Uterus (tissue), 3 donors: ENCODE measurements at regions not wholly inside any gene's neighbourhood (a gene's known extent, or its start where the extent isn't known, plus 50 kb on each side); places are given as distances from the start of the nearest gene placed in this dataset.

Source experiments
- DNase-seq, 2 donors: peaks; one replicate each; pipeline ENCODE4 v3.0.0-alpha.2; 2019 to 2020
- H3K27ac ChIP-seq, 2 donors: fragments of 200-600 bp; sonication (generic); 1 replicate in 1 of 2; 2 replicates in 1 of 2; pipeline ENCODE4 v1.5.1; 2016 to 2018
- H3K27me3 ChIP-seq, 2 donors: fragments of 200-600 bp; sonication (generic); one replicate each; pipeline ENCODE4 v1.5.1; 2018 to 2019; ENCODE audit warnings: control low read depth in 1 of 2
- H3K36me3 ChIP-seq, 2 donors: fragments of 200-600 bp; sonication (generic); one replicate each; pipeline ENCODE4 v1.5.1; 2019; ENCODE audit warnings: control low read depth in 1 of 2
- H3K4me1 ChIP-seq, 2 donors: fragments of 200-600 bp; sonication (generic); one replicate each; pipeline ENCODE4 v1.5.1; 2018 to 2019; ENCODE audit warnings: control low read depth in 1 of 2
- H3K4me3 ChIP-seq, 2 donors: fragments of 200-600 bp; sonication (generic); 1 replicate in 1 of 2; 2 replicates in 1 of 2; pipeline ENCODE4 v1.5.1; 2018 to 2019; ENCODE audit warnings: mild to moderate bottlenecking in 1 of 2
- H3K9me3 ChIP-seq, 2 donors: fragments of 200-600 bp; sonication (generic); one replicate each; pipeline ENCODE4 v1.5.1; 2019; ENCODE audit warnings: control low read depth in 1 of 2
- POLR2A ChIP-seq, 2 donors: fragments of 450-650 bp; IDR thresholded peaks; one replicate each; pipeline ENCODE4 v1.6.1; 2016; ENCODE audit warnings: antibody characterized with exemption in 2 of 2, mild to moderate bottlenecking in 1 of 2, moderate library complexity in 1 of 2
- intact Hi-C: fragments of 100-400 bp; cut with DNase I; formaldehyde crosslinking; loops from one replicate; pipeline ENCODE4 v1.15.1; 2023; ENCODE audit warnings: low total_unique reads
- TF ChIP-seq, protein P1 (sequence below), 4 experiments: fragments of 200-600 bp in 2 of 4; fragments of 450-650 bp in 2 of 4; sonication (generic) in 2 of 4; IDR thresholded peaks; one replicate each; pipeline ENCODE4 v1.5.1; 2016 to 2019; ENCODE audit warnings: antibody characterized with exemption in 4 of 4, mild to moderate bottlenecking in 2 of 4, moderate library complexity in 1 of 4
- donor health status: DM: yes; HTN: yes; CAD: no.

DNA sequence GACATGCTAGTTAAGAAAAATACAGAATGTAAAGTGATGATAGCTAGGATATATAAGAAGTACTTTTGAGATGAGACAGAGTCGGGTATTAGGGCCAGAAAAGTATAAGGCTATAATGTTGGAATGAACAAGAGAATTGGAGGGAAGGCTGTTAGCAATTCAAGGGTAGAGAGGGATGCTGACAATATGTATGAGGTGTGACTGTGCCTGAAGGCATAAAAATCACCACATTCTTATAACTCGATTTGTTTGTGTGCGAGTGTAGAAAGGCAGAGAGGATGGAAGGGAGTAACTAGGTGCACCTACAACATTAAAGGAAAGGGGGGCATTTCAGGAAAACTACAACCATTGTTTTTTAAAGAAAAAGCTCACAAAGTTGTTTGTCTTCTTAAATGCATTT lies 86.0 kb downstream of the FAT4 start:
- no peak overlapping the region for H3K4me3 ChIP-seq
- H3K27ac ChIP-seq: no peak overlapping the region
- no peaks in the 10 kb centered on the region for H3K9me3 ChIP-seq
- H3K4me1 ChIP-seq: peaks cover 0 to 6% of the 10 kb centered on the region in 2 donors
- no peaks in the 10 kb centered on the region for H3K36me3 ChIP-seq
- DNase-seq: no peak
- H3K27me3 ChIP-seq: no peaks in the 10 kb centered on the region
- intact Hi-C loops: no loop called here
- TF ChIP-seq, protein P1, sequence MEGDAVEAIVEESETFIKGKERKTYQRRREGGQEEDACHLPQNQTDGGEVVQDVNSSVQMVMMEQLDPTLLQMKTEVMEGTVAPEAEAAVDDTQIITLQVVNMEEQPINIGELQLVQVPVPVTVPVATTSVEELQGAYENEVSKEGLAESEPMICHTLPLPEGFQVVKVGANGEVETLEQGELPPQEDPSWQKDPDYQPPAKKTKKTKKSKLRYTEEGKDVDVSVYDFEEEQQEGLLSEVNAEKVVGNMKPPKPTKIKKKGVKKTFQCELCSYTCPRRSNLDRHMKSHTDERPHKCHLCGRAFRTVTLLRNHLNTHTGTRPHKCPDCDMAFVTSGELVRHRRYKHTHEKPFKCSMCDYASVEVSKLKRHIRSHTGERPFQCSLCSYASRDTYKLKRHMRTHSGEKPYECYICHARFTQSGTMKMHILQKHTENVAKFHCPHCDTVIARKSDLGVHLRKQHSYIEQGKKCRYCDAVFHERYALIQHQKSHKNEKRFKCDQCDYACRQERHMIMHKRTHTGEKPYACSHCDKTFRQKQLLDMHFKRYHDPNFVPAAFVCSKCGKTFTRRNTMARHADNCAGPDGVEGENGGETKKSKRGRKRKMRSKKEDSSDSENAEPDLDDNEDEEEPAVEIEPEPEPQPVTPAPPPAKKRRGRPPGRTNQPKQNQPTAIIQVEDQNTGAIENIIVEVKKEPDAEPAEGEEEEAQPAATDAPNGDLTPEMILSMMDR (IDR thresholded peaks at IDR 0.05): no peak
- TF ChIP-seq POLR2A (IDR thresholded peaks at IDR 0.05): no peak

GRCh38 chr4:125401784-125402183 lies 87.0 kb downstream of the FAT4 start:
- no peak for DNase-seq
- Histone ChIP-seq H3K4me1 (peaks cover 0 to 6% of the 10 kb centered on the region in 2 donors), H3K4me3 (no peak overlapping the region), H3K9me3 (no peaks in the 10 kb centered on the region), H3K27me3 (no peaks in the 10 kb centered on the region), H3K36me3 (no peaks in the 10 kb centered on the region), H3K27ac (no peak overlapping the region)
- intact Hi-C loops: no loop called here
- TF ChIP-seq, protein P1 (IDR thresholded peaks at IDR 0.05): no peak
- no peak for TF ChIP-seq POLR2A (IDR thresholded peaks at IDR 0.05)

DNA sequence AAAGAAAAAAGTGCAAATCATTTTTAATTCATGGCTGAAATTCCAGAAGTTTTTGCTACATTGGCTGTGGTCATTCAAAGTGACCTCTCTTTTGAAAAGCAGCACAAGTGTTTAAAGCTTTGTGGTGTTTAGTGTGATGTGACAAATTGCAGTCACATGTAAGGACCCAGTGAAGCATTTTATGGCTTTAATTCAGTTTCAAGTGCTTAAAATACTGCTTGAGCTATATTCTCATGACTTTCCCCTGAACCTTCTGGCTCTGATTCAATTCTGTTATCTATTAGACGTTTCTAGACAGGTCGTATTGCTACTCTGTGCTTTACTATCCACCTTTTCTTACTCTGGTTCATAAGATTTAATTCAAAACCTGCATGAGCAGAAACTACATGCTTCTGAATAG lies 105.8 kb downstream of the FAT4 start:
- intact Hi-C loops: no loop called here
- no peak overlapping the region for H3K27ac ChIP-seq
- no peaks in the 10 kb centered on the region for H3K27me3 ChIP-seq
- no peak for TF ChIP-seq POLR2A (IDR thresholded peaks at IDR 0.05)
- TF ChIP-seq, protein P1 (IDR thresholded peaks at IDR 0.05): no peak
- peaks cover 0 to 3% of the 10 kb centered on the region in 2 donors for H3K9me3 ChIP-seq
- H3K4me1 ChIP-seq: no peaks in the 10 kb centered on the region
- no peak for DNase-seq
- no peak overlapping the region for H3K4me3 ChIP-seq
- H3K36me3 ChIP-seq: no peaks in the 10 kb centered on the region

GRCh38 chr4:125421547-125421946 lies 106.8 kb downstream of the FAT4 start:
- Histone ChIP-seq H3K9me3 (peaks cover 0 to 3% of the 10 kb centered on the region in 2 donors), H3K27me3 (no peaks in the 10 kb centered on the region), H3K4me3 (no peak overlapping the region), H3K36me3 (no peaks in the 10 kb centered on the region), H3K4me1 (no peaks in the 10 kb centered on the region), H3K27ac (no peak overlapping the region)
- no peak for DNase-seq
- TF ChIP-seq, protein P1 (IDR thresholded peaks at IDR 0.05): no peak
- TF ChIP-seq POLR2A (IDR thresholded peaks at IDR 0.05): no peak
- intact Hi-C loops: no loop called here

- H3K4me3 ChIP-seq: no peak overlapping the region
- H3K27me3 ChIP-seq: no peaks in the 10 kb centered on the region
- no peaks in the 10 kb centered on the region for H3K4me1 ChIP-seq
- intact Hi-C loops: no loop called here
- H3K9me3 ChIP-seq: peaks cover 0 to 3% of the 10 kb centered on the region in 2 donors
- H3K27ac ChIP-seq: no peak overlapping the region
- TF ChIP-seq, protein P1 (IDR thresholded peaks at IDR 0.05): no peak
- no peak for TF ChIP-seq POLR2A (IDR thresholded peaks at IDR 0.05)
- H3K36me3 ChIP-seq: no peaks in the 10 kb centered on the region
- DNase-seq: no peak
Observed at GRCh38 chr4:125423124-125423523, 108.4 kb downstream of the FAT4 start.
